HG03520 (cell line): ENCODE measurements at regions not wholly inside any gene's neighbourhood (a gene's known extent, or its start where the extent isn't known, plus 50 kb on each side); places are given as distances from the start of the nearest gene placed in this dataset.
"Not testable (repeated sequence)": the region's sequence is repeated elsewhere in the genome, so short reads cannot be mapped to it uniquely, and the experiment has no call there.

Experiments used
- ATAC-seq: cut with Tn5 transposase; IDR thresholded peaks from one replicate; pipeline ENCODE4 v1.9.1; 2021; ENCODE audit warnings: mild to moderate bottlenecking, moderate library complexity; ENCODE audit not compliant: unreplicated experiment

- ATAC-seq = no peak
Measured at GRCh38 chr4:36587909-36588472, 306.6 kb downstream of the DTHD1 start.

DNA sequence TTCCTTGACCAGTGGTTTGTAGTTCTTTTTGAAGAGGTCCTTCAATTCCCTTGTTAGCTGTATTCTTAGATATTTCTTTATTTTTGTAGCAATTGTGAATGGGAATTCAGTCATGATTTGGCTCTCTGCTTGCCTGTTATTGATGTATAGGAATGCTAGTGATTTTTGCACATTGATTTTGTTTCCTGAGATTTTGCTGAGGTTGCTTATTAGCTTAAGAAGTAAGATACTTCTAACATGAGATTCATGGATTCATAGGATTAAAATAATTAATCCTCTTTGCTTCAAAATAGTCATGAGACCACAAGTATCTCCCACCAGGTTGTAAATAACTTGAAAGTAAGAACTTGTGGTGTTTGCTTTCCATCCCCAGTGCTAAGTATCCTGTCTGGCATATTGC is 308.9 kb downstream of the DTHD1 start:
- ATAC-seq = no peak

DNA sequence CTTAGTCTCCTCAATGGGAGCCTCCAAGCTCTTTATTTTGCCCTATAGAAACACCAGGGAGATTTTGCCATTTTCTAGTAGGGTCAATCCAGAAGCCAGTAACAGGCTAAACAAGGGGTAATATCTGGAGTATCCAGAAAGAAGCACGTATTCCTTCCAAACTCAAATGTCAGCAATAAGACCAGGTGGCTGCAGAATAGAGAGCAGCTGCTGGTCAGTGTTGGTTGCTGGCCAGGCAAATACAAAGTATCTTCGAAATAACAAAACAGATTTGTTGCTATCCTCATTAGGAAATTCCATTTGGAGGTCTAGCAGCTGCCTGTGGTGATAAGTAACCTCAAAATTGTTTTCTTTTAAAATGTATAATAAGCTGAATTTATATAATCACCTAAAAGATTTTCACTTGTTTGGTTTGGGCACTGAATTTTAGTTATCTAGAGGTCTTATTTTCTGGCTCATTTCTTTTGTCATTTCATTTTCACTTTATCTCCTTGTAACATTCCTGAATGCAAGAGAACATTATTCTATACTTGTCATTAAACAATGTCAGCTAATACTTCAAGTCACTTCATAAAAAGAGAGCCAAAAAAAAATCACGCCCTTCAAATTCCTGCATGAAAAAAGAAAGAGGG is 320.6 kb downstream of the DTHD1 start:
- no peak for ATAC-seq

DNA sequence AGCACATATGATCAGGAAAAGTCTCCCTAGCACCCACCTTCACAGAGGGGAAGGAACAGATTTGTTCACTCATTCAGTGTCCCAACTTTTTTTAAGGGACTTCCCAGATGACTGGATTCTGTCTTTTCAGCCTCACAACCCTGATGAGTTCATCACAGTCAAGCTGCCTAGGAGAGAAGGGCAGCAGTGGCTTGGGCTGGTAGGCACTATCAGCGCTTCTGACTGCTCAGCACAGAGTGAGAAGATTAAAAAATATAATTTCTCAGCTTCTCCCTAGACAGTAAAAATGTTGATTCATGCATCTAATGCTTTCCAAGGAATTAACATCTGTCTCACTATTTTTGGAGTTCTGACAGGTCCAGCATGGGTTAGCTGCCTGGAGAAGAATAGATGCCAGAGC is 328.2 kb downstream of the DTHD1 start:
- no peak for ATAC-seq

GRCh38 chr4:36610628-36611027 is 329.2 kb downstream of the DTHD1 start:
- ATAC-seq = no peak

DNA sequence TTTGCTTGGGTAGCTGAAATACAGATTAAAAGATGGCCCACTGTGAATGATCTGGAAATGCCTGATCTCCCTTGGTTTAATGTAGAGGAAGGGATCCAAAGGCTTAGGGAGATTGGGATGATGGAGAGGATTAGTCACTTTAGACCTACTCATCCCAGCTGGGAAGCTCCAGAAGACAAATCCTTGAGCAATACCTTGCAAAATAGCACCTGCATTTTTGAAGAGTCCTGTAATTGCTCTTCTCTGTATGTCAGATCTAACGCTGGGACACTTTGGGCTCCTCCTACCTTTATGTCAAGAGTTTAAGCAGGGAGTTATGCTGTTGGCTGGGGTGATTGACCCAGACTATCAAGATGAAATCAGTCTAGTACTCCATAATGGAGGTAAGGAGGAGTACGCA is 331.7 kb downstream of the DTHD1 start:
- ATAC-seq = not testable (repeated sequence)

DNA sequence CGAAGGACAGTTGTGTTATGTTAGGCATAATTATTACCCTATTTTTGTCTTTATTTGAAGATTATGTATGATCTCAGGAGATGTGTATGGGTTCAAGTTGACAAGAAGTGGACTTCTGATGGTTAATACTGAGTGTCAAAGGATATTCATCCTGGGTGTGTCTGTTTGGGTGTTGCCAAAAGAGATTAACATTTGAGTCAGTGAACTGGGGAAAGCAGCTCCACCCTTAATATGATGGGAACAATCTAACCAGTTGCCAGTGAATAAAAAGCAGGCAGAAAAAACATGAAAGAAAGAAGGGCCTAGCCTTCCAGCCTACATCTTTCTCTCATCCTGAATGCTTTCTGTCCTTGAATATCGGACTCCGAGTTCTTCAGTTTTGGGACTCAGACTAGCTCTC is 332.6 kb downstream of the DTHD1 start:
- no peak for ATAC-seq

- ATAC-seq = no peak
Measured at GRCh38 chr4:36618102-36618501, 336.7 kb downstream of the DTHD1 start.

- ATAC-seq = no peak
Measured at GRCh38 chr4:36624030-36624429, 342.6 kb downstream of the DTHD1 start.

DNA sequence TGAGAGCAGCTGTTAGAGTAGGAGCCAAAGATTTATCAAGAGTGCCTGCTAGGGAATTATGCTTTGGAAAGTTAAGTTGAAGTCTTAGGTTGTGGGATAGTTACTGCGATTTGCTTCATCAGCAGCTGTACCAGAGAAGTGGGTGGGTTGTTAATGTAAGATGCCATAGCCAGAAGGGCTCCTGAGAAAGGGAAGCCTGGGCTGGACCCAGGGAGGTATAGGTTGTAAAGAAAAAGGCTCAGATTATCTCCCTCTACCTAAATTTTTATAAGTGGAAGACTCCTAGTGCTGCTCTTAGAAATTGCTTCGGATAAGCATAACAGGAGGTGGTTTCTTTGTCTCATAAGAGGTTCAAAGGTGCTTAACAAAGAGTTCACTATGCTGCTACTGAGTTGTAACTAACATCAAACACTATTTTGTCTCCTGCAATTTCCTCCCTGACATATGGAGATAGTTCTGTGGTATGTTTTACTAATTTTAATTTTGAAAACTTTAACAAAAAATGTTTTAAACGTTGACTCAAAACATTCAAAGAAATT is 356.9 kb downstream of the DTHD1 start:
- ATAC-seq = no peak

GRCh38 chr4:36640876-36641275 is 359.5 kb downstream of the DTHD1 start:
- ATAC-seq = no peak

DNA sequence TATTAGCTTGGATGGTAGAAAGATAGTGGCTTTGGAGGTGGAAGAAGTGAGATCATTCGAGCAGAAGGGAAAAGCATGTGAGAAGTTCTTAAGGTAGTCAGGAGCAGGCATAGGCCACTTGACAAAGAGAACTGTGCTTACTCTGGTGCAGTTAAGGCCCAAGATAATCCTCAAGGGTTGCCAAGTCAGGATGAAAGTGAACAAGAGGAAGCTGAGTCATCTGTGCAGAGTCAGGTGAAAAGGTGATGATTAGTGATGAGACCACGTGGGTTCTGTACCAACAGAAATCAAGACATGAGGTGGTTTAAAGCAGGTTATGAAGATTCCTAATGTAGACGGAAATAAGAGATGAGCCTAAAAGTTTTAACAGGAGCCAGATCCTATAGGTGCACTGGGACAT is 369.8 kb downstream of the DTHD1 start:
- peak; percentile 98 for ATAC-seq

- ATAC-seq = no peak
Measured at GRCh38 chr4:36652857-36653256, 371.4 kb downstream of the DTHD1 start.

GRCh38 chr4:36665985-36666527 is 384.6 kb downstream of the DTHD1 start:
- ATAC-seq = no peak

DNA sequence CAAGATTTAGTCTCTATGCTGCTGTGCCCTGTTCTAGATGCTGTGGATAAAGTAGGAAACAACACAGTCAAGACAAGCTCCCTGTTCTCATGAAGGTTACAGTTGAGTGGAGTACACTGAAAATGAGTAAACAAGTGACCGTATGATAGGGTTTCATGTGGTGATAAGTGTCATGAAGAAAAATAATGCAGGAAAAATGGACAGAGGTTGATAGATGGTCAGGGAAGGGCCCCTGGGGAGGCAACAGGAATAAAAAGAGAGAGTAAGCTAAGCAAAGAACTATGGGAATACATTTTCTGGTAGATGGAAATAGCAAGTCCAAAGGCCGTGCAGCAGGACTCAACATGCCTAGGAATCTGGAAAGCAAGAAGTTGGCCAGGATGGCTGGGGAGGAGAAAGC is 394.0 kb downstream of the DTHD1 start:
- no peak for ATAC-seq

DNA sequence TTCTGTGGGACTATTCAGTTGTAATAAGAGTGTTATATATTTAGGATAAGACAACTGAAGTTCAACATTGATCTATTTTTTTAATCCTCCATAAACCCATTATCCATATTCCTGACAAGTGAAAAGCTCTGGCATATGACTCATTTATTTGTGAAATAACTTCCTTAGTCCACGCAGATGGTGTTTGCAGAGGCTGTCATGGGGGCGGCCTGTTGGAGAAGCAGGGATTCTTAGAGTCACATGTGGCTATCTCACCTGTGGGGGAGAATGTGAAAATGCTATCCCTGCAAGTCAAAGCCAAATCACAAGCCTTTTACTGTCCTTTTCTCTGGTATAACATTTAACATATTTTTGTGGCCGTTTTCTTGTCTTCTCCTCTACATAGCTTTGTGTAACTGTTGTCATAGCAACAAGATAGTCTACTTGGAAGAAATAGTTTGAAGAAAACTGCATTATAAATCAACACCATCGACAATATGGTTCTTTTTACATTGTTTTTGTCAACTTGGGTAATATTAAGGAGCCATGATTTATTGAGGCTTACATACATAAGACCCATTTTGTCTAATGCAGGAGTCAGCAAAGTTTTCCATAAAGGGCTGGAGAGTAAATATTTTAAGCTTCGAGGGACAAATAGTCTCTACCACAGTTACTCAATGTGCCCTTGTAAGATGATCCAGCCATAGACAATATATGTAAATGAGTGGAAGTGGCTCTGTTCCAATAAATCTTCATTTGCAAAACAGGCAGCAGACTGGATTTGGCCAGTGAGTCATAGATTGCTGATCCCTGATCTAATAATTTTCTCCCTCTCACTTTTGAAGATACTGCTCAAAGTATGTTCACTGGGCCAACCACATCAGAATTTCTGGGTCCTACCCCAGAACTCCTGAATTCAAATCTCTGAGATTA is 395.0 kb downstream of the DTHD1 start:
- ATAC-seq = no peak

GRCh38 chr4:36677112-36677511 is 395.7 kb downstream of the DTHD1 start:
- no peak for ATAC-seq

GRCh38 chr4:36677874-36678273 is 396.5 kb downstream of the DTHD1 start:
- no peak for ATAC-seq

DNA sequence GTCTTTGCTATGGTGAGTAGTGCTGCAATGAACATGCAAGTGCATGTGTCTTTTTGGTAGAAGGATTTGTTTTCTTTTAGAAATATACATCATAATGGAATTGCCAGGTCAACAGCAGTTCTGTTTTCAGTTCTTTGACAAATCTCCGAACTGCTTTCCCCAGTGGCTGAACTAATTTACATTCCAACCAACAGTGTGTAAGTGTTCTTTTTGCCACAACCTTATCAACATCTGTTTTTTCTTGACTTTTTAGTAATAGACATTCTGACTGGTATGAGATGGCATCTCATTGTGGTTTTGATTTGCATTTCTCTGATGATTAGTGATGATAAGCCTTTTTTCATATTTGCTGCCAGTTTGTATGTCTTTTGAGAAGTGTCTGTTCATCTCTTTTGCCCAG is 406.3 kb downstream of the DTHD1 start:
- no peak for ATAC-seq

DNA sequence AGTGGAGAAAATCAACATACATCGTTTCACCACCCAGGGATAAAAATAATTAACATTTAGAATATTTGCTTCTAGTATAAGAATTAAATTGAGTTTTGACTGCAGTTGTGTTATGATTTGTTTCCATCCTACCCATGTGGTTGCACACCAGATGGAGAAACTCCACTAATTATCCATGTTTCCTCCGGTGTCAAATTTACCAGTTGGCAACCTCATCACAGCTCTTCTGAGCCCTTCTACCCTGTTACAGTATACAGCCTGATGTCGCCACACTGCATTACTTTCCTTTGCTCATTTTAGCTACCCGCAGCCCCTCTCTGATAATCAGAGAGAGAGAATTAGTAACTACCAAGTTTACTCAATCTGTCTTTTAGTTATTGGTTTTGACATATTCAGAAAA is 411.2 kb downstream of the DTHD1 start:
- ATAC-seq = no peak

GRCh38 chr4:36702245-36702644 is 420.8 kb downstream of the DTHD1 start:
- no peak for ATAC-seq

DNA sequence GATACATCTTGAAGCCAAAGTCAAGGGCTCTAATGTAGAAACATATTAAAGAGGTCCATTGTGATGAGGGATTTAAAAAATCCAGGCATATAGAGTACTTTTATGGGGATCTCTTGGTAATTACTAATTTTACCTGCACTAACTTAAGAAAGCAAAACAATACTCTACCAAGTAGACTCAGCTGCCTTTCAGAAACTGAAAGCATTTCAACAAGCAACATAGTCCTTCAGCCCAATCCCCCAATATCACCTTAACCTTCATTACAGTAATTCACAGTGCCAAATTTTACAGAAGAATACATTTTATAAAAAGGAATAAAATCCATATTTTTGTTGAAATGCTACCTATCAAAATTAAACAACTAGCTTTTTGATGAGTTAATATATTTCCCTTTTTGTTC is 422.9 kb downstream of the DTHD1 start:
- no peak for ATAC-seq
